OCI-LY7 (cell line): ENCODE measurements at regions not wholly inside any gene's neighbourhood (a gene's known extent, or its start where the extent isn't known, plus 50 kb on each side); places are given as distances from the start of the nearest gene placed in this dataset.

Experiments
- CTCF ChIP-seq: fragments of 200-600 bp; sonication (generic); conservative IDR thresholded peaks from 2 replicates; pipeline ENCODE4 v1.5.1; 2014; ENCODE audit warnings: mild to moderate bottlenecking, antibody characterized with exemption, low read length, moderate library complexity, mixed read lengths
- EZH2phosphoT487 ChIP-seq: fragments of 200-600 bp; sonication (generic); IDR thresholded peaks from 2 replicates; pipeline ENCODE4 v1.6.1; 2018; ENCODE audit warnings: low read depth, borderline replicate concordance, mild to moderate bottlenecking, mixed run types, antibody characterized with exemption, low read length, moderate library complexity, mixed read lengths

DNA sequence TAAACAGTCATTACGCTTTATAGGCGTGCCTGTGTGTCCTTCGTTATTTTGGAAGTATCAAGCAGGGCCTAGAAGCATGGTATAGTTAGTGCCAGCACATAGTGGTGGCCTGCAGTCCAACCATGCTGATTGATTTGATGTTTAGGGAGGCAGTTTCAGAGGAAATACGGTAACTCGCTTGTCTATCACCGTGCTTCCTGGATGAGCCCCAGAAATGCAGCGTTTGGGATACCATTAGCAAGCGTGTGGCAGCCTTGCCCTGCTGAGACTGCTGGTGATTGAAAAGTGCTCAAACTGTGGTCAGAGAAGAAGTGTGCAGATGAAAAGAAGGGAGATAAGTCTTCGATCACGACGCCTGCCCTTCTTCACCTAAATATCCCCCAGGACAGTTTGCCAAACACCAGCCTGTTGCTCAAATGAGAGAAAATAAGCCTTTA lies 158.4 kb downstream of the CHIC2 start:
- TF ChIP-seq CTCF (no peak), EZH2phosphoT487 (no peak)
